Mammary epithelial cell (primary cell): ENCODE measurements at regions not wholly inside any gene's neighbourhood (a gene's known extent, or its start where the extent isn't known, plus 50 kb on each side); places are given as distances from the start of the nearest gene placed in this dataset.

ENCODE experiments used
- CTCF ChIP-seq, 2 donors: IDR thresholded peaks in 1 of 2; conservative IDR thresholded peaks in 1 of 2; 2 replicates each; pipeline ENCODE4 v1.5.1; 2011 to 2012; ENCODE audit warnings: inconsistent platforms in 2 of 2, low read length in 2 of 2, mild to moderate bottlenecking in 2 of 2, control low read depth in 1 of 2, low read depth in 1 of 2; ENCODE audit not compliant: insufficient read depth in 1 of 2; ENCODE audit errors: extremely low read depth in 1 of 2
- EZH2 ChIP-seq: IDR thresholded peaks from 2 replicates; pipeline ENCODE4 v1.6.1; 2012; ENCODE audit warnings: low read length, inconsistent platforms, borderline replicate concordance

DNA sequence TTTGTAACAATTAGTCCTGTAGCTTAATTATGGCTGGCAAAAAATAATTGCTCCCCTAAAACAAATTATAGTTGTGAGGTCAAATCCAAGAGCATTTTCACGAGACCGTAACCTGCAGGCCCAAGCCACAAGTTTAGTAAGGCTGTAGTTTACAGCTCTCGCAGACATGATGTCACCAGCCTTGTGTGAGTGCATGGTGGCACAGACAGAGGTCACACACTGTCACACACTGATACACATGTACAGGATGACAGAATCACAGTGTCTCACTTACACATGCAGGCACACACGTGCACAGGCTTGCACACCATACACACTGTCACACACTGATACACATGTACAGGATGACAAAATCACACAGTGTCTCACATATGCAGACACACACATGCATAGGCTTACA lies 518.8 kb downstream of the IRX1 start:
- TF ChIP-seq CTCF (conservative IDR thresholded peaks at IDR 0.05 in 1 of 2, IDR thresholded peaks at IDR 0.05 in 1 of 2; ENCODE audit: extremely low read depth in 1 of 2, insufficient read depth in 1 of 2, low read depth in 1 of 2, low read length in 2 of 2) (no peak), EZH2 (no peak)
